IMR-90 (cell line): ENCODE measurements at regions not wholly inside any gene's neighbourhood (a gene's known extent, or its start where the extent isn't known, plus 50 kb on each side); places are given as distances from the start of the nearest gene placed in this dataset.

Experiments
- ATAC-seq: fragments of 200-7000 bp; cut with Tn5 transposase; 2 replicates; pipeline ENCODE4 v1.9.1; 2020; ENCODE audit warnings: low read depth, mild to moderate bottlenecking, moderate library complexity
- BruUV-seq: library from RNA; stranded (reverse); fragments of 400-500 nt; replicated peaks from 2 replicates; lab custom pipeline; 2021; lab: Mats Ljungman, UMichigan
- CTCF ChIA-PET: fragments of 300-600 bp; formaldehyde crosslinking; extraction: SDS; loops from one replicate; lab custom pipeline; 2021; ENCODE audit warnings: antibody characterized with exemption; lab: Yijun Ruan, JAX
- POLR2A ChIA-PET: fragments of 300-600 bp; sonication (Branson Sonifier 250); formaldehyde crosslinking; loops from one replicate; lab custom pipeline; 2022; ENCODE audit warnings: antibody characterized with exemption; ENCODE audit not compliant: unreplicated experiment; lab: Charles Lee
- DNase-seq: peaks from one replicate; pipeline ENCODE4 v3.0.0; 2013
- H2AFZ ChIP-seq: replicated peaks from 2 replicates; pipeline ENCODE3; 2013; ENCODE audit warnings: low read length, mild to moderate bottlenecking; ENCODE audit not compliant: poor library complexity
- H2AK5ac ChIP-seq: 2 replicates; pipeline ENCODE4 v1.6.1; 2013; ENCODE audit warnings: low read depth, low read length, inconsistent platforms
- H2AK9ac ChIP-seq: replicated peaks from 2 replicates; pipeline ENCODE3; 2013; ENCODE audit warnings: mild to moderate bottlenecking, low read depth, low read length, moderate library complexity; ENCODE audit not compliant: poor library complexity
- H2BK120ac ChIP-seq: 2 replicates; pipeline ENCODE4 v1.6.1; 2013; ENCODE audit warnings: low read depth, low read length, inconsistent platforms
- H2BK15ac ChIP-seq: 3 replicates; pipeline ENCODE4 v1.6.1; 2013; ENCODE audit warnings: low read depth, low read length, inconsistent platforms
- H2BK20ac ChIP-seq: 2 replicates; pipeline ENCODE4 v1.6.1; 2013; ENCODE audit warnings: low read depth, mild to moderate bottlenecking, inconsistent platforms, low read length, moderate library complexity
- H2BK5ac ChIP-seq: 2 replicates; pipeline ENCODE4 v1.6.1; 2013; ENCODE audit warnings: mild to moderate bottlenecking, low read depth, low read length, inconsistent platforms; ENCODE audit not compliant: poor library complexity, severe bottlenecking
- H3K14ac ChIP-seq: replicated peaks from 2 replicates; pipeline ENCODE4 v1.6.1; 2013; ENCODE audit warnings: low read depth, low read length, inconsistent platforms
- H3K18ac ChIP-seq: 2 replicates; pipeline ENCODE4 v1.6.1; 2013; ENCODE audit warnings: low read depth, low read length, control low read depth
- H3K23ac ChIP-seq: 2 replicates; pipeline ENCODE4 v1.6.1; 2013; ENCODE audit warnings: low read depth, low read length, inconsistent platforms
- H3K27ac ChIP-seq: 2 replicates; pipeline ENCODE4 v1.5.1; 2013; ENCODE audit warnings: mild to moderate bottlenecking, control low read depth, low read length; ENCODE audit not compliant: insufficient read depth
- H3K27me3 ChIP-seq: 2 replicates; pipeline ENCODE4 v1.6.1; 2013; ENCODE audit warnings: low read length; ENCODE audit not compliant: control insufficient read depth, insufficient read depth
- H3K36me3 ChIP-seq: 2 replicates; pipeline ENCODE4 v1.6.1; 2013; ENCODE audit warnings: low read length, mixed read lengths; ENCODE audit not compliant: control insufficient read depth, insufficient read depth
- H3K4ac ChIP-seq: 2 replicates; pipeline ENCODE4 v1.6.1; 2013; ENCODE audit warnings: low read depth, low read length, inconsistent platforms
- H3K4me1 ChIP-seq: 2 replicates; pipeline ENCODE4 v1.6.1; 2013; ENCODE audit warnings: low read length, mixed read lengths; ENCODE audit not compliant: control insufficient read depth, insufficient read depth
- H3K4me2 ChIP-seq: 2 replicates; pipeline ENCODE4 v1.6.1; 2013; ENCODE audit warnings: low read depth, mild to moderate bottlenecking, control low read depth, low read length, moderate library complexity
- H3K4me3 ChIP-seq: 2 replicates; pipeline ENCODE4 v1.5.1; 2013; ENCODE audit warnings: low read depth, mild to moderate bottlenecking, control low read depth, low read length, moderate library complexity; ENCODE audit not compliant: insufficient read depth
- H3K56ac ChIP-seq: 2 replicates; pipeline ENCODE4 v1.6.1; 2013; ENCODE audit warnings: low read length, inconsistent platforms; ENCODE audit not compliant: insufficient read depth; ENCODE audit errors: extremely low read depth
- H3K79me1 ChIP-seq, 2 experiments: 2 replicates each; pipeline ENCODE4 v1.6.1; 2013; ENCODE audit warnings: low read length in 2 of 2, inconsistent platforms in 1 of 2, low read depth in 1 of 2
- H3K9ac ChIP-seq: 2 replicates; pipeline ENCODE4 v1.6.1; 2013; ENCODE audit warnings: low read depth, low read length, control low read depth
- H3K9me1 ChIP-seq: 2 replicates; pipeline ENCODE4 v1.6.1; 2013; ENCODE audit warnings: low read length, inconsistent platforms; ENCODE audit not compliant: insufficient read depth
- H3K9me3 ChIP-seq: 2 replicates; pipeline ENCODE4 v1.6.1; 2013; ENCODE audit warnings: low read length; ENCODE audit not compliant: control insufficient read depth, insufficient read depth
- H4K20me1 ChIP-seq: 2 replicates; pipeline ENCODE4 v1.6.1; 2013; ENCODE audit warnings: low read length, inconsistent platforms; ENCODE audit not compliant: insufficient read depth
- H4K5ac ChIP-seq: 2 replicates; pipeline ENCODE4 v1.6.1; 2013; ENCODE audit warnings: mild to moderate bottlenecking, low read depth, low read length, control low read depth
- H4K8ac ChIP-seq, 2 experiments: 2 replicates each; pipeline ENCODE4 v1.6.1; 2013; ENCODE audit warnings: low read depth in 2 of 2, low read length in 2 of 2, control low read depth in 1 of 2, inconsistent platforms in 1 of 2
- H4K91ac ChIP-seq: 2 replicates; pipeline ENCODE4 v1.6.1; 2013; ENCODE audit warnings: low read depth, low read length, inconsistent platforms; ENCODE audit not compliant: insufficient read depth
- BHLHE40 ChIP-seq: fragments of 150-350 bp; IDR thresholded peaks from 2 replicates; pipeline ENCODE4 v1.6.1; 2016; ENCODE audit warnings: mild to moderate bottlenecking, low read depth, low read length
- MAFK ChIP-seq: IDR thresholded peaks from 2 replicates; pipeline ENCODE4 v1.6.1; 2012; ENCODE audit warnings: low read depth, low read length, improper control_type of control experiment
- POLR2A ChIP-seq: IDR thresholded peaks from 2 replicates; pipeline ENCODE4 v1.6.1; 2012; ENCODE audit warnings: mild to moderate bottlenecking, low read depth, low read length
- RCOR1 ChIP-seq: IDR thresholded peaks from 2 replicates; pipeline ENCODE4 v1.6.1; 2012; ENCODE audit warnings: mild to moderate bottlenecking, low read length, improper control_type of control experiment; ENCODE audit not compliant: insufficient replicate concordance
- SMC3 ChIP-seq: fragments of 150-350 bp; IDR thresholded peaks from 2 replicates; pipeline ENCODE4 v1.6.1; 2016; ENCODE audit warnings: low read depth, mild to moderate bottlenecking, antibody characterized with exemption, low read length, moderate library complexity
- WGBS, 2 experiments: methylation state at CpG; one replicate each; pipeline versions ENCODE4 v1.1.5 to v1.1.7; 2013; ENCODE audit warnings: missing lambda C conversion rate in 2 of 2; ENCODE audit not compliant: insufficient read length in 1 of 2; ENCODE audit errors: extremely low coverage in 2 of 2; 5-methylcytosine and 5-hydroxymethylcytosine counted together
- dilution Hi-C: fragments of 300-500 bp; cut with HindIII; formaldehyde crosslinking; loops from one replicate; pipeline ENCODE4 v1.14.3; 2018; ENCODE audit warnings: low sequenced_read_pairs; ENCODE audit not compliant: unreplicated experiment
- in situ Hi-C: fragments of 300-500 bp; cut with MboI; formaldehyde crosslinking; loops from 3 replicates; pipeline ENCODE4 v1.14.3; 2019; ENCODE audit warnings: low sequenced_read_pairs, inconsistent platforms, mixed read lengths
- intact Hi-C: fragments of 100-400 bp; cut with micrococcal nuclease; formaldehyde crosslinking; loops from 2 replicates; pipeline ENCODE4 v1.10.0; 2022
- TF ChIP-seq, protein P1 (sequence below): conservative IDR thresholded peaks from 2 replicates; pipeline ENCODE4 v1.5.1; 2012; ENCODE audit warnings: mild to moderate bottlenecking, low read depth, low read length, improper control_type of control experiment

- Histone ChIP-seq H3K27me3 (no peaks in the 10 kb centered on the region), H3K4me2 (no peak overlapping the region), H2AFZ (no peak overlapping the region), H3K4me1 (no peaks in the 10 kb centered on the region), H3K4me3 (no peak overlapping the region), H2BK120ac (no peak overlapping the region), H2AK9ac (no peak overlapping the region), H2BK15ac (no peak overlapping the region), H3K9me1 (no peaks in the 10 kb centered on the region), H4K5ac (no peak overlapping the region), H4K20me1 (no peaks in the 10 kb centered on the region), H2BK20ac (no peak overlapping the region), H3K18ac (no peak overlapping the region), H3K36me3 (no peaks in the 10 kb centered on the region), H4K91ac (no peak overlapping the region), H3K9me3 (peaks cover 17% of the 10 kb centered on the region), H3K23ac (no peak overlapping the region), H3K27ac (no peak overlapping the region), H3K14ac (no peak overlapping the region), H2AK5ac (no peak overlapping the region), H3K56ac (no peak overlapping the region), H3K9ac (no peak overlapping the region), H3K79me1 (no peaks in the 10 kb centered on the region), H2BK5ac (no peak overlapping the region), H3K4ac (no peak overlapping the region), H4K8ac (no peak overlapping the region)
- ChIA-PET CTCF (interaction anchor here (0.7 kb wide), 1 partner anchor 654 kb away, joined by 6 read pairs; no protein-coding TSS in a partner anchor), POLR2A (no interaction called here)
- BruUV-seq: no TSS peak
- no peak for ATAC-seq
- intact Hi-C loops (no loop called here), dilution Hi-C loops (no loop called here), in situ Hi-C loops (no loop called here)
- no CpG with 5 or more reads among the region's 6 CpGs for WGBS, 2 experiments
- no peak for TF ChIP-seq BHLHE40
- TF ChIP-seq MAFK: no peak
- TF ChIP-seq, protein P1, sequence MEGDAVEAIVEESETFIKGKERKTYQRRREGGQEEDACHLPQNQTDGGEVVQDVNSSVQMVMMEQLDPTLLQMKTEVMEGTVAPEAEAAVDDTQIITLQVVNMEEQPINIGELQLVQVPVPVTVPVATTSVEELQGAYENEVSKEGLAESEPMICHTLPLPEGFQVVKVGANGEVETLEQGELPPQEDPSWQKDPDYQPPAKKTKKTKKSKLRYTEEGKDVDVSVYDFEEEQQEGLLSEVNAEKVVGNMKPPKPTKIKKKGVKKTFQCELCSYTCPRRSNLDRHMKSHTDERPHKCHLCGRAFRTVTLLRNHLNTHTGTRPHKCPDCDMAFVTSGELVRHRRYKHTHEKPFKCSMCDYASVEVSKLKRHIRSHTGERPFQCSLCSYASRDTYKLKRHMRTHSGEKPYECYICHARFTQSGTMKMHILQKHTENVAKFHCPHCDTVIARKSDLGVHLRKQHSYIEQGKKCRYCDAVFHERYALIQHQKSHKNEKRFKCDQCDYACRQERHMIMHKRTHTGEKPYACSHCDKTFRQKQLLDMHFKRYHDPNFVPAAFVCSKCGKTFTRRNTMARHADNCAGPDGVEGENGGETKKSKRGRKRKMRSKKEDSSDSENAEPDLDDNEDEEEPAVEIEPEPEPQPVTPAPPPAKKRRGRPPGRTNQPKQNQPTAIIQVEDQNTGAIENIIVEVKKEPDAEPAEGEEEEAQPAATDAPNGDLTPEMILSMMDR: no peak
- TF ChIP-seq POLR2A: no peak
- TF ChIP-seq RCOR1: no peak
- TF ChIP-seq SMC3: no peak
- no peak for DNase-seq
Measured at GRCh38 chr10:121188005-121188404, 336.8 kb downstream of the WDR11 start.
